ENCODE measurements at regions not wholly inside any gene's neighbourhood (a gene's known extent, or its start where the extent isn't known, plus 50 kb on each side); places are given as distances from the start of the nearest gene placed in this dataset.

DNA sequence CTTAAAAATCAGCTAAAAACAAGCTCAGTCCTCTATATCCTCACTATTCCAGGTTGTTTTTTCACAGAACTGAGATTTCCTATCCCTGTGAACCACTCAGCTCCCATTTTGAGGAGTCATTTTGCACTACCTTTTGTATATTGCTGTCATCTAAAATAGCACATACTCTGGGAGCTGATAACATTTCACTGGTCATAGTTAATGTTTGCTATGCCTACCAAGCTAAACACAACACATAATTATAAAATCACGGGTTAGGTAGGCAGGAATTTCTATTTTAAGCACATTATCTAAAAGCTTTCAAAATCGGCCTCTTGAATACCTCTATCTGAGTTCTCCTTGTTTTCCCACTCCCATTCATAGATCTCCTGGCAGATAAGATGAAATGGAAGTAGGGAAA lies 882.0 kb upstream of the INTU start:
- TF ChIP-seq, protein P1, sequence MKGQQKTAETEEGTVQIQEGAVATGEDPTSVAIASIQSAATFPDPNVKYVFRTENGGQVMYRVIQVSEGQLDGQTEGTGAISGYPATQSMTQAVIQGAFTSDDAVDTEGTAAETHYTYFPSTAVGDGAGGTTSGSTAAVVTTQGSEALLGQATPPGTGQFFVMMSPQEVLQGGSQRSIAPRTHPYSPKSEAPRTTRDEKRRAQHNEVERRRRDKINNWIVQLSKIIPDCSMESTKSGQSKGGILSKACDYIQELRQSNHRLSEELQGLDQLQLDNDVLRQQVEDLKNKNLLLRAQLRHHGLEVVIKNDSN (CRISPR knock-in tag; IDR thresholded peaks at IDR 0.05), result no peak
- TF ChIP-seq FOXK1 (CRISPR knock-in tag; IDR thresholded peaks at IDR 0.05) (no peak), TCF7 (CRISPR knock-in tag; IDR thresholded peaks at IDR 0.05; ENCODE audit: low read depth) (no peak), TEAD4 (CRISPR knock-in tag; IDR thresholded peaks at IDR 0.05) (no peak), TP53 (CRISPR knock-in tag; IDR thresholded peaks at IDR 0.05) (no peak), USF2 (CRISPR knock-in tag; IDR thresholded peaks at IDR 0.05) (no peak), PREB (CRISPR knock-in tag; IDR thresholded peaks at IDR 0.05; ENCODE audit: borderline replicate concordance) (no peak), ZNF423 (CRISPR knock-in tag; IDR thresholded peaks at IDR 0.05) (no peak), NR2C2 (CRISPR knock-in tag; IDR thresholded peaks at IDR 0.05) (no peak), ATF2 (CRISPR knock-in tag; IDR thresholded peaks at IDR 0.05; ENCODE audit: borderline replicate concordance, low read depth) (no peak), ZNF263 (CRISPR knock-in tag; IDR thresholded peaks at IDR 0.05; ENCODE audit: low read depth) (no peak), ZNF138 (CRISPR knock-in tag; conservative IDR thresholded peaks at IDR 0.05) (no peak)
- TF ChIP-seq, protein P2, sequence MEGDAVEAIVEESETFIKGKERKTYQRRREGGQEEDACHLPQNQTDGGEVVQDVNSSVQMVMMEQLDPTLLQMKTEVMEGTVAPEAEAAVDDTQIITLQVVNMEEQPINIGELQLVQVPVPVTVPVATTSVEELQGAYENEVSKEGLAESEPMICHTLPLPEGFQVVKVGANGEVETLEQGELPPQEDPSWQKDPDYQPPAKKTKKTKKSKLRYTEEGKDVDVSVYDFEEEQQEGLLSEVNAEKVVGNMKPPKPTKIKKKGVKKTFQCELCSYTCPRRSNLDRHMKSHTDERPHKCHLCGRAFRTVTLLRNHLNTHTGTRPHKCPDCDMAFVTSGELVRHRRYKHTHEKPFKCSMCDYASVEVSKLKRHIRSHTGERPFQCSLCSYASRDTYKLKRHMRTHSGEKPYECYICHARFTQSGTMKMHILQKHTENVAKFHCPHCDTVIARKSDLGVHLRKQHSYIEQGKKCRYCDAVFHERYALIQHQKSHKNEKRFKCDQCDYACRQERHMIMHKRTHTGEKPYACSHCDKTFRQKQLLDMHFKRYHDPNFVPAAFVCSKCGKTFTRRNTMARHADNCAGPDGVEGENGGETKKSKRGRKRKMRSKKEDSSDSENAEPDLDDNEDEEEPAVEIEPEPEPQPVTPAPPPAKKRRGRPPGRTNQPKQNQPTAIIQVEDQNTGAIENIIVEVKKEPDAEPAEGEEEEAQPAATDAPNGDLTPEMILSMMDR (IDR thresholded peaks at IDR 0.05), result no peak
- TF ChIP-seq, protein P3, sequence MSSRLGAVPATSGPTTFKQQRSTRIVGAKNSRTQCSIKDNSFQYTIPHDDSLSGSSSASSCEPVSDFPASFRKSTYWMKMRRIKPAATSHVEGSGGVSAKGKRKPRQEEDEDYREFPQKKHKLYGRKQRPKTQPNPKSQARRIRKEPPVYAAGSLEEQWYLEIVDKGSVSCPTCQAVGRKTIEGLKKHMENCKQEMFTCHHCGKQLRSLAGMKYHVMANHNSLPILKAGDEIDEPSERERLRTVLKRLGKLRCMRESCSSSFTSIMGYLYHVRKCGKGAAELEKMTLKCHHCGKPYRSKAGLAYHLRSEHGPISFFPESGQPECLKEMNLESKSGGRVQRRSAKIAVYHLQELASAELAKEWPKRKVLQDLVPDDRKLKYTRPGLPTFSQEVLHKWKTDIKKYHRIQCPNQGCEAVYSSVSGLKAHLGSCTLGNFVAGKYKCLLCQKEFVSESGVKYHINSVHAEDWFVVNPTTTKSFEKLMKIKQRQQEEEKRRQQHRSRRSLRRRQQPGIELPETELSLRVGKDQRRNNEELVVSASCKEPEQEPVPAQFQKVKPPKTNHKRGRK (CRISPR knock-in tag; IDR thresholded peaks at IDR 0.05; ENCODE audit: borderline replicate concordance), result no peak
